GM23248 (cell line): ENCODE measurements at regions not wholly inside any gene's neighbourhood (a gene's known extent, or its start where the extent isn't known, plus 50 kb on each side); places are given as distances from the start of the nearest gene placed in this dataset.

Experiments used
- EZH2 ChIP-seq: fragments of 200-600 bp; sonication (generic); IDR thresholded peaks from 2 replicates; pipeline ENCODE4 v1.6.1; 2018; ENCODE audit warnings: antibody characterized with exemption, mild to moderate bottlenecking; ENCODE audit not compliant: insufficient read depth, poor library complexity, severe bottlenecking
- EZH2phosphoT487 ChIP-seq: fragments of 200-600 bp; sonication (generic); IDR thresholded peaks from 2 replicates; pipeline ENCODE4 v1.6.1; 2018; ENCODE audit warnings: antibody characterized with exemption, moderate library complexity, mild to moderate bottlenecking, low read depth; ENCODE audit not compliant: insufficient read depth

DNA sequence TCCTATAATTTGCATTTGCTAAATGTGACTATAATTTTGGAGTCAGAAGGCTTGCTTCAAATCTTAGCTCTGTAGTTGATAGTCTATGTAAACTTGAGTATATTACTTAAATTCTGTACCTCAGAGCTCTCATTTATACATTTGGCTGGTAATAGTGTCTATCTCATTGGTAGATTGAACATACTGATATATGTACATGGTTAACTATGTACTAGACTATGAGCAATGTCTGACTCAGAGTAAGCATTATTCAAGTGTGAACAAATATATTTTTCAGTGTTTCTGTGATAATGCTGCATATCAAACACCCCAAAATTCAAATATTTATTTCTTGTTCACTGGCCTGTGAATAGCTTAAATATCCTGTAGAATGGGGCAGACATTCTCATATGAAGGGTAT is 1568.9 kb upstream of the PABPC4L start:
- TF ChIP-seq EZH2phosphoT487 (no peak), EZH2 (no peak)
